SK-N-MC (cell line): ENCODE measurements at regions not wholly inside any gene's neighbourhood (a gene's known extent, or its start where the extent isn't known, plus 50 kb on each side); places are given as distances from the start of the nearest gene placed in this dataset.

Experiments used
- EZH2 ChIP-seq: fragments of 200-600 bp; sonication (generic); IDR thresholded peaks from one replicate; pipeline ENCODE4 v1.6.1; 2017; ENCODE audit warnings: antibody characterized with exemption
- POLR2AphosphoS5 ChIP-seq: IDR thresholded peaks from 2 replicates; pipeline ENCODE4 v1.6.1; 2012; ENCODE audit warnings: mild to moderate bottlenecking, low read depth, low read length, borderline replicate concordance

DNA sequence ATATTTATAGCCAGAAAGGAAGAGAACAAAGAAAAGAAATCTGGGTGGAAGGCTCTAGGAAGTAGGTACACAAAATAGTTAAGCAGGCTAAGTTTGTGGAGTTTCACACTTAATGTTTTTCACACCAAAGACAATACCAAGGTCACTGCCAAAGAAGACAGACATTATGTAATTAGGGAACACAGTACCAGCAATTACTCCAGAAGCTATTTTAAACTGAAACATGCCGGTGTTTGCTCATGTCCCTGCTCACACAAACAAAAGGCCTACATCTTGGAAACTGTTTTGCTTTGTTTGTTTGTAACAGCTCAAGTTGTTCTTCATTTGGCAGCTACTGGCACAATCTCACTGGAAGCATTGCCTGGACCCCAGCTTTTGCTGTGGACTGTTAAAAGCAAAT lies 88.5 kb upstream of the DAB1 start:
- no peak for TF ChIP-seq EZH2
- no peak for TF ChIP-seq POLR2AphosphoS5
